ENCODE measurements at regions not wholly inside any gene's neighbourhood (a gene's known extent, or its start where the extent isn't known, plus 50 kb on each side); places are given as distances from the start of the nearest gene placed in this dataset.

GRCh38 chr20:41927655-41928054, 309.5 kb upstream of the CHD6 start:
- H3K27ac ChIP-seq (ENCODE audit: low read depth, low read length), result no peak overlapping the region
- no peak overlapping the region for H4K91ac ChIP-seq (replicated peaks; ENCODE audit: insufficient read length, low read length)
- H2BK15ac ChIP-seq (ENCODE audit: low read length), result no peak overlapping the region
- TF ChIP-seq TAF7 (optimal IDR thresholded peaks at IDR 0.05; ENCODE audit: borderline replicate concordance, low read depth, low read length) (no peak), ZNF274 (IDR thresholded peaks at IDR 0.05; ENCODE audit: borderline replicate concordance, extremely low read depth, low read length) (no peak), SUZ12 (IDR thresholded peaks at IDR 0.05; ENCODE audit: low read length) (no peak), CREB1 (IDR thresholded peaks at IDR 0.05) (no peak), HDAC6 (IDR thresholded peaks at IDR 0.05; ENCODE audit: low read depth, low read length) (no peak), TBP (IDR thresholded peaks at IDR 0.05; ENCODE audit: low read depth, low read length) (no peak), SIX5 (IDR thresholded peaks at IDR 0.05; ENCODE audit: low read depth, low read length) (no peak), BCL11A (IDR thresholded peaks at IDR 0.05; ENCODE audit: low read depth in 2 of 2, low read length in 2 of 2) (no peak), E2F6 (IDR thresholded peaks at IDR 0.05) (no peak), SRF (IDR thresholded peaks at IDR 0.05; ENCODE audit: low read depth, low read length) (no peak), TEAD4 (IDR thresholded peaks at IDR 0.05; ENCODE audit: low read depth, low read length) (no peak), SP4 (IDR thresholded peaks at IDR 0.05; ENCODE audit: low read length) (no peak), ASH2L (IDR thresholded peaks at IDR 0.05; ENCODE audit: low read length) (no peak), RXRA (IDR thresholded peaks at IDR 0.05; ENCODE audit: insufficient read depth, low read depth, low read length) (no peak)
- H3K56ac ChIP-seq (replicated peaks; ENCODE audit: insufficient read length, low read depth, low read length), result no peak overlapping the region
- H3K18ac ChIP-seq (ENCODE audit: extremely low read depth, low read length), result no peak overlapping the region
- no peak overlapping the region for H3K4me2 ChIP-seq (ENCODE audit: insufficient read depth in 1 of 2, low read depth in 2 of 2, low read length in 2 of 2)
- no peaks in the 10 kb centered on the region for H3K79me1 ChIP-seq (ENCODE audit: low read depth, low read length)
- no peak overlapping the region for H3K9ac ChIP-seq (replicated peaks in 1 of 4; ENCODE audit: extremely low read depth in 1 of 4, low read depth in 3 of 4, low read length in 3 of 4)
- H2BK120ac ChIP-seq (replicated peaks; ENCODE audit: low read depth, low read length), result no peak overlapping the region
- no peaks in the 10 kb centered on the region for H3K36me3 ChIP-seq (ENCODE audit: control insufficient read depth in 2 of 4, insufficient read depth in 4 of 4, low read length in 3 of 4)
- no peaks in the 10 kb centered on the region for H3K23me2 ChIP-seq (ENCODE audit: low read depth, low read length)
- CTCF ChIA-PET (ENCODE audit: partially characterized antibody), result interaction anchor here (0.9 to 1.5 kb wide), 4 partner anchors 25 to 198 kb away, joined by 3 to 4 read pairs (median 4); no protein-coding TSS in a partner anchor
- H4K5ac ChIP-seq (ENCODE audit: insufficient read length, low read depth, low read length), result no peak overlapping the region
- H3K4me3 ChIP-seq (ENCODE audit: extremely low read depth in 1 of 4, insufficient read depth in 2 of 4, low read depth in 3 of 4, low read length in 4 of 4), result no peak overlapping the region
- H2AFZ ChIP-seq (ENCODE audit: low read length), result no peak overlapping the region
- no peaks in the 10 kb centered on the region for H3K27me3 ChIP-seq (replicated peaks in 1 of 4; ENCODE audit: control insufficient read depth in 3 of 4, extremely low read depth in 1 of 4, insufficient read depth in 3 of 4, low read length in 3 of 4)
- H3K14ac ChIP-seq (ENCODE audit: insufficient read length), result no peak overlapping the region
- no peak overlapping the region for H4K8ac ChIP-seq (ENCODE audit: extremely low read depth, insufficient read depth, low read length)
- FAIRE-seq (no peak), DNase-seq (ENCODE audit: low read depth in 1 of 2, low spot score in 2 of 2) (no peak)
- H2AK5ac ChIP-seq (ENCODE audit: low read depth, low read length), result no peak overlapping the region
- no peaks in the 10 kb centered on the region for H3K4me1 ChIP-seq (replicated peaks in 1 of 4; ENCODE audit: control insufficient read depth in 3 of 4, insufficient read depth in 4 of 4, low read length in 3 of 4)
- POLR2A ChIA-PET (ENCODE audit: partially characterized antibody), result interaction anchor here (1.0 kb wide), 1 partner anchor 309 kb away, joined by 3 read pairs; the partner anchor contains the start of gene CHD6
- no peaks in the 10 kb centered on the region; a peak in 1 of 4 replicates for H3K9me3 ChIP-seq (ENCODE audit: insufficient read depth in 2 of 2, low read depth in 1 of 2, low read length in 1 of 2)
- H3K79me2 ChIP-seq (ENCODE audit: control insufficient read depth in 1 of 2, insufficient read depth in 2 of 2, low read length in 2 of 2), result no peaks in the 10 kb centered on the region
- no peak overlapping the region for H2BK12ac ChIP-seq (ENCODE audit: low read depth, low read length)
- no peak overlapping the region for H3K4ac ChIP-seq (replicated peaks; ENCODE audit: insufficient read length, low read depth, low read length)
- WGBS, 2 experiments (ENCODE audit: extremely low coverage in 1 of 2, insufficient coverage in 1 of 2, insufficient read length in 1 of 2, insufficient replicate concordance in 2 of 2, low coverage in 1 of 2, low lambda C conversion rate in 2 of 2, missing lambda C conversion rate in 1 of 2), result 95% methylated on average over 2 of the region's 2 CpGs; no CpG with 5 or more reads in 1 of the 2 experiments
- no peak overlapping the region for H2BK5ac ChIP-seq (ENCODE audit: low read depth, low read length)
- H2BK20ac ChIP-seq (ENCODE audit: low read length), result no peak overlapping the region
- H3K23ac ChIP-seq (ENCODE audit: insufficient read length), result no peak overlapping the region
- no peaks in the 10 kb centered on the region for H4K20me1 ChIP-seq (replicated peaks in 1 of 2; ENCODE audit: control insufficient read depth in 1 of 2, insufficient read depth in 2 of 2, low read length in 2 of 2)

All from H1 (cell line).